K562 (cell line): ENCODE measurements at regions not wholly inside any gene's neighbourhood (a gene's known extent, or its start where the extent isn't known, plus 50 kb on each side); places are given as distances from the start of the nearest gene placed in this dataset.

ENCODE experiments used
- CREB3 ChIP-seq: fragments of 450-650 bp; conservative IDR thresholded peaks from 2 replicates; pipeline ENCODE4 v1.6.1; 2016; ENCODE audit warnings: missing genetic modification characterization, low read depth, mild to moderate bottlenecking, missing compliant biosample characterization, moderate library complexity
- ELK1 ChIP-seq: sonication (generic); formaldehyde crosslinking; IDR thresholded peaks from 2 replicates; pipeline ENCODE4 v1.8.1; 2022; ENCODE audit warnings: missing genetic modification reagents
- ETV6 ChIP-seq, 3 experiments: fragments of 150-350 bp in 1 of 3; sonication (generic) in 1 of 3; formaldehyde crosslinking in 1 of 3; IDR thresholded peaks; 2 replicates each; pipeline versions ENCODE4 v1.6.1 to v1.8.0; 2014 to 2022; ENCODE audit warnings: borderline replicate concordance in 2 of 3, low read depth in 2 of 3, antibody characterized with exemption in 1 of 3, low read length in 1 of 3, mild to moderate bottlenecking in 1 of 3, missing genetic modification reagents in 1 of 3
- HDAC3 ChIP-seq: fragments of 450-650 bp; IDR thresholded peaks from 2 replicates; pipeline ENCODE4 v1.6.1; 2018; ENCODE audit warnings: borderline replicate concordance, mild to moderate bottlenecking, moderate library complexity; ENCODE audit not compliant: partially characterized antibody
- MBD1 ChIP-seq: fragments of 250-450 bp; sonication (Bioruptor Pico); IDR thresholded peaks from 2 replicates; pipeline ENCODE4 v1.8.0; 2022; ENCODE audit warnings: inconsistent platforms
- NFRKB ChIP-seq: fragments of 450-650 bp; IDR thresholded peaks from 2 replicates; pipeline ENCODE4 v1.6.1; 2016; ENCODE audit warnings: low read depth
- NR1H2 ChIP-seq: sonication (generic); formaldehyde crosslinking; IDR thresholded peaks from 2 replicates; pipeline ENCODE4 v1.4.0; 2020; ENCODE audit warnings: mild to moderate bottlenecking, missing genetic modification reagents
- SAFB2 ChIP-seq: fragments of 200-400 bp; formaldehyde crosslinking; IDR thresholded peaks from 2 replicates; pipeline ENCODE4 v1.6.1; 2018; ENCODE audit warnings: borderline replicate concordance, low read length, low read depth, moderate library complexity; ENCODE audit not compliant: severe bottlenecking
- SETDB1 ChIP-seq: IDR thresholded peaks from one replicate; pipeline ENCODE4 v1.6.1; 2012; ENCODE audit warnings: low read length, control low read depth, inconsistent platforms
- SOX6 ChIP-seq: fragments of 450-650 bp; IDR thresholded peaks from 2 replicates; pipeline ENCODE4 v1.6.1; 2014; ENCODE audit warnings: mild to moderate bottlenecking
- TAF7 ChIP-seq: fragments of 450-650 bp; IDR thresholded peaks from 2 replicates; pipeline ENCODE4 v1.6.1; 2016; ENCODE audit warnings: missing genetic modification characterization, missing compliant biosample characterization
- TFE3 ChIP-seq: fragments of 450-650 bp; formaldehyde crosslinking; IDR thresholded peaks from 2 replicates; pipeline ENCODE4 v1.4.0; 2020; ENCODE audit warnings: mild to moderate bottlenecking, mixed read lengths
- ZNF232 ChIP-seq: sonication (generic); formaldehyde crosslinking; IDR thresholded peaks from 2 replicates; pipeline ENCODE4 v1.8.0; 2022; ENCODE audit warnings: mild to moderate bottlenecking, missing genetic modification reagents

GRCh38 chr18:30439174-30439573, 603.4 kb downstream of the DSC3 start (continued):
- TF ChIP-seq ELK1, result no peak
- TF ChIP-seq ETV6 (IDR thresholded peaks at IDR 0.05; ENCODE audit: borderline replicate concordance in 1 of 2, low read depth in 2 of 2, low read length in 1 of 2), result no peak
- TF ChIP-seq ETV6 (CRISPR knock-in tag; IDR thresholded peaks at IDR 0.05; ENCODE audit: borderline replicate concordance), result no peak
- no peak for TF ChIP-seq SETDB1
- no peak for TF ChIP-seq HDAC3
- TF ChIP-seq TAF7, result no peak
- TF ChIP-seq SAFB2, result no peak
- no peak for TF ChIP-seq MBD1 (CRISPR knock-in tag)
- no peak for TF ChIP-seq TFE3 (CRISPR knock-in tag)
- no peak for TF ChIP-seq SOX6
- TF ChIP-seq ZNF232, result no peak
- TF ChIP-seq NR1H2 (CRISPR knock-in tag), result no peak
- TF ChIP-seq CREB3 (tag), result no peak
- TF ChIP-seq NFRKB, result no peak
